GM12872 (cell line): ENCODE measurements at regions not wholly inside any gene's neighbourhood (a gene's known extent, or its start where the extent isn't known, plus 50 kb on each side); places are given as distances from the start of the nearest gene placed in this dataset.

Experiments used
- TF ChIP-seq, protein P1 (sequence below): IDR thresholded peaks from 3 replicates; pipeline ENCODE4 v1.5.1; 2011; ENCODE audit warnings: low read depth, mild to moderate bottlenecking, low read length, moderate library complexity; ENCODE audit not compliant: insufficient read depth

DNA sequence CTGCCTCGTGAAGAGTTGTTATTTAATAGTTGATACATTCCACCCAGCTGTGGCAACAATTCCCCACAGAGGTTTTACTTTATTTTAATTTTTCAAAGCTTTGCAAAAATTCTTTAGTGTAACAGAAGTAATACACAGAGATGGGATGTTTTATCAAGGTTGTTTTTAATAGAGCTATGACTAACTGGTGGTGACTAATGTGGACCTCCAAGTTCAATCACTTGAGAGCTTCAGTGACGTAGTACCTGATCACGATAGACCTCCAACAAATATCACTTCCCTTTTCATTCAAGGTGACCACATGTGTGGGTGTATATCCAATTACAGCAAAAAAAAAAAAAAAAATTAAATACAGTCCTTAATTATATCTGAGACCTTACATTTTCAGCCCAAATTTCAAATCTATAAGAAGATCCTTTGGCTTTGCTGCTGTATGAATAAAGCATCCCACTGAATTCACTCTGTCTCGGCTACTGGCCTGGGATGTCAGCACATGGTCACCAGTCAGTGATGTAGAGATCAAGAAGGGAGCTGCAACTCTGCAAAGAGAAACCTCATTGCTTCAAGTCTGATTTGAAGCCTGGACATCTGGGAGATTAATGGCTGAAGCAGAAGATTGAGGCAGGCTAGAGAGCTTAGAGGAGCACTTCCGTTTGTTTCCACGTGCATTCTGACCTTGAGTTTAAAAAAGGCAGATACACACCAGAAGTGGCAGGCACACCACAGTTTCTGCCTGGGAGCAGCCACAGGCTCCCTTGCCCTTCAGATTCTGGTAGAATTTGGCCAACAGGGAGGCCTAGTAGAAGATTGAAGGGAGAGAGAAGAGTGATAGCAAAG, 345.9 kb upstream of the NOCT start:
- TF ChIP-seq, protein P1, sequence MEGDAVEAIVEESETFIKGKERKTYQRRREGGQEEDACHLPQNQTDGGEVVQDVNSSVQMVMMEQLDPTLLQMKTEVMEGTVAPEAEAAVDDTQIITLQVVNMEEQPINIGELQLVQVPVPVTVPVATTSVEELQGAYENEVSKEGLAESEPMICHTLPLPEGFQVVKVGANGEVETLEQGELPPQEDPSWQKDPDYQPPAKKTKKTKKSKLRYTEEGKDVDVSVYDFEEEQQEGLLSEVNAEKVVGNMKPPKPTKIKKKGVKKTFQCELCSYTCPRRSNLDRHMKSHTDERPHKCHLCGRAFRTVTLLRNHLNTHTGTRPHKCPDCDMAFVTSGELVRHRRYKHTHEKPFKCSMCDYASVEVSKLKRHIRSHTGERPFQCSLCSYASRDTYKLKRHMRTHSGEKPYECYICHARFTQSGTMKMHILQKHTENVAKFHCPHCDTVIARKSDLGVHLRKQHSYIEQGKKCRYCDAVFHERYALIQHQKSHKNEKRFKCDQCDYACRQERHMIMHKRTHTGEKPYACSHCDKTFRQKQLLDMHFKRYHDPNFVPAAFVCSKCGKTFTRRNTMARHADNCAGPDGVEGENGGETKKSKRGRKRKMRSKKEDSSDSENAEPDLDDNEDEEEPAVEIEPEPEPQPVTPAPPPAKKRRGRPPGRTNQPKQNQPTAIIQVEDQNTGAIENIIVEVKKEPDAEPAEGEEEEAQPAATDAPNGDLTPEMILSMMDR = no peak

DNA sequence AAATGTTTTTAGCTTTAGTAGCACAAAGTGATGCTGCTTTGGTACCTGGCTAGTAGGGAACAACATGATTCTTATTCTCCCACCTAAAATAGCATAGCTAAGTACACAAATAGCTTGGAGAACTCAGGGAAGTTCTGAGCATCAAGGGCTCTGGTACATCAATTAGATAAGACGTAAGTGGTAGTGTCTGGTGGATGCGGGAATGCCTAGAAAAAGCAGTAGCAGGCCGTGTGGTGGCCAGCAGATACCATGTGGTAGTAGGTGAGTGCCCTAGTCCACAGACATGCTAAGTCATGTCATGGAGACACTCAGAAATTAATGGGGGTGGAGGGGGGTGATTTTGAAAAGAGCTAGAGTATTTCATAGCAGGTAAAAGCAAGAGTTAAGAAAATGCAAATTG, 347.3 kb upstream of the NOCT start:
- TF ChIP-seq, protein P1 = no peak

- TF ChIP-seq, protein P1 = no peak
Observed at GRCh38 chr4:138666366-138666765, 349.2 kb upstream of the NOCT start.

DNA sequence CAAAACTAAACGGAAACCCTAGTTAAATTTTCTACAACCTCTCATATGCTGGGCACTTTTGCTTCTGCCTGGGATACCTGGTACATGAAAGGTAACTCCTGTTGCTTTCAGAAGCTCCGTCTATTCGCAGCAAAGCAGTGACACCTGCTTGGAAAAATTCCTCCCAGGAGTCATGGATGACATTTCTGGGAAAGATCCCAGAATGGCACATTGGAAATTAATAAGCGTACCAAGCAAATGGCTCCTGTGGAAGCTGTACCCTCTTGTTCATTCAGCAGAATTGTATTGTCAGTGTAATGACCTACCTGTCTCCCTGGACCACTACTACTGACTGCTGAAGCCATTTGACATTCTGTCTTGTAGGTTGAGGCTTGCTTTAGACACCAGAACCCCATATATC, 349.7 kb upstream of the NOCT start:
- TF ChIP-seq, protein P1 = no peak

DNA sequence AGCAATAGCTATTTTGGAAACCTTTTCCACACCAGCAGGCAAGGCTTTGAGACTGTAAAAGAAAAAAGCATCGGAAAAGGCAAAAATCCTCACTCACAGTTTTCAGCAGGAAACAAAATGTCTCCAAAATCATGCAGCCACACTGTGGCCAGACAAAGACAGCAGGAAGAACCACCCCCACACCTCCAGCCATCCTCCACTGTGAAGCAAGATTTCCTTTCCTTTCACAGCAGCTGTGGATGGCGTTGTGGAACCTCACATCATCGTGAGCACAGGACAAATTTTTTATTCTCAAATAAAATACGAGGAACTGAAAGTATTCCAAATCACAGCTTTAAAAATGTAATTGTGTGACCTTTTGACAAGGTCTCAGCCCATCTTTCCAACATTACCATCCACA, 351.7 kb upstream of the NOCT start:
- TF ChIP-seq, protein P1 = no peak

DNA sequence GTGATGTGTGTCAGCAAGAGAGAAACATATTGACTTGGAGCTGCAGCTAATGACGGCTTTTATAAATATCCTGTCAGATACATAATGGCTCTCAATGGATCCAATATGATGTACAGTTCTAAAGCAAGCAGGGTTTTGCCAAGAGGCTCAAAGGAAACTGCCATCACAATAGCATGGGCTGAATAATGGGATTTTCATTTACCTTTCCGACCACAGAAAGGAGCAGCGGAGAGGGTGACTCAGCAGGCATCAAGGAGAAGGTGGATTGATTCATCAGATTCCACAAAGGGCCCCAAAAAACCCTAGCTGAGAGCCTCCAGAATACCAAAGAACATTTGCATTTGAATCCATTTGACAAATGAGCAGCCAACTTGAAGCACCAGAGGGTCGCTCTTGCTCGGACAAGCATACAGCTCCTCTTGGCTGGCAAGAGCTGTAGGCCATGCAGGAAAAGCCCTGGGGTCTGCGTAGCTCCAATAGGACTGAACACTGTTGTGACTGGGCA, 355.7 kb upstream of the NOCT start:
- TF ChIP-seq, protein P1 = no peak

- TF ChIP-seq, protein P1 = no peak
Observed at GRCh38 chr4:138659037-138659811, 356.4 kb upstream of the NOCT start.
